ENCODE measurements at regions not wholly inside any gene's neighbourhood (a gene's known extent, or its start where the extent isn't known, plus 50 kb on each side); places are given as distances from the start of the nearest gene placed in this dataset.

GRCh38 chr18:60593249-60593648 is 220.7 kb upstream of the MC4R start:
- no peak overlapping the region for H4K5ac ChIP-seq (ENCODE audit: insufficient read length, low read depth, low read length)
- no peak overlapping the region for H4K8ac ChIP-seq (ENCODE audit: extremely low read depth, insufficient read depth, low read length)
- WGBS, 2 experiments (ENCODE audit: extremely low coverage in 1 of 2, insufficient coverage in 1 of 2, insufficient read length in 1 of 2, insufficient replicate concordance in 2 of 2, low coverage in 1 of 2, low lambda C conversion rate in 2 of 2, missing lambda C conversion rate in 1 of 2), result 91% methylated on average over 5 of the region's 5 CpGs; no CpG with 5 or more reads in 1 of the 2 experiments
- H3K4ac ChIP-seq (replicated peaks; ENCODE audit: insufficient read length, low read depth, low read length), result no peak overlapping the region
- no peaks in the 10 kb centered on the region for H4K20me1 ChIP-seq (replicated peaks in 1 of 2; ENCODE audit: control insufficient read depth in 1 of 2, insufficient read depth in 2 of 2, low read length in 2 of 2)
- H2BK12ac ChIP-seq (ENCODE audit: low read depth, low read length), result no peak overlapping the region
- H2AFZ ChIP-seq (ENCODE audit: low read length), result no peak overlapping the region
- no peak overlapping the region for H3K9ac ChIP-seq (replicated peaks in 1 of 4; ENCODE audit: extremely low read depth in 1 of 4, low read depth in 3 of 4, low read length in 3 of 4)
- H2BK5ac ChIP-seq (ENCODE audit: low read depth, low read length), result no peak overlapping the region
- no peaks in the 10 kb centered on the region for H3K79me2 ChIP-seq (ENCODE audit: control insufficient read depth in 1 of 2, insufficient read depth in 2 of 2, low read length in 2 of 2)
- CTCF ChIA-PET (ENCODE audit: partially characterized antibody), result interaction anchor here (1.4 kb wide), 1 partner anchor 33 kb away, joined by 3 read pairs; no protein-coding TSS in a partner anchor
- no peak overlapping the region for H3K4me3 ChIP-seq (ENCODE audit: extremely low read depth in 1 of 4, insufficient read depth in 2 of 4, low read depth in 3 of 4, low read length in 4 of 4)
- no peak overlapping the region for H2BK120ac ChIP-seq (replicated peaks; ENCODE audit: low read depth, low read length)
- no peak overlapping the region for H4K91ac ChIP-seq (replicated peaks; ENCODE audit: insufficient read length, low read length)
- POLR2A ChIA-PET (ENCODE audit: partially characterized antibody), result no interaction called here
- H2AK5ac ChIP-seq (ENCODE audit: low read depth, low read length), result no peak overlapping the region
- H3K23ac ChIP-seq (ENCODE audit: insufficient read length), result no peak overlapping the region
- H3K27me3 ChIP-seq (replicated peaks in 1 of 4; ENCODE audit: control insufficient read depth in 3 of 4, extremely low read depth in 1 of 4, insufficient read depth in 3 of 4, low read length in 3 of 4), result no peaks in the 10 kb centered on the region
- no peak overlapping the region for H2BK15ac ChIP-seq (ENCODE audit: low read length)
- no peaks in the 10 kb centered on the region for H3K23me2 ChIP-seq (ENCODE audit: low read depth, low read length)
- no peaks in the 10 kb centered on the region for H3K4me1 ChIP-seq (replicated peaks in 1 of 4; ENCODE audit: control insufficient read depth in 3 of 4, insufficient read depth in 4 of 4, low read length in 3 of 4)
- H3K18ac ChIP-seq (ENCODE audit: extremely low read depth, low read length), result no peak overlapping the region
- DNase-seq (ENCODE audit: low read depth in 1 of 2, low spot score in 2 of 2) (no peak), FAIRE-seq (no peak)
- no peaks in the 10 kb centered on the region for H3K9me3 ChIP-seq (ENCODE audit: insufficient read depth in 2 of 2, low read depth in 1 of 2, low read length in 1 of 2)
- no peaks in the 10 kb centered on the region for H3K36me3 ChIP-seq (ENCODE audit: control insufficient read depth in 2 of 4, insufficient read depth in 4 of 4, low read length in 3 of 4)
- no peaks in the 10 kb centered on the region for H3K79me1 ChIP-seq (ENCODE audit: low read depth, low read length)
- H3K27ac ChIP-seq (ENCODE audit: low read depth, low read length), result no peak overlapping the region
- TF ChIP-seq SIRT6 (IDR thresholded peaks at IDR 0.05; ENCODE audit: low read length), result no peak
- no peak for TF ChIP-seq SAP30 (IDR thresholded peaks at IDR 0.05; ENCODE audit: insufficient read depth, insufficient replicate concordance, low read length)
- no peak for TF ChIP-seq JUN (IDR thresholded peaks at IDR 0.05; ENCODE audit: low read depth, low read length)
- TF ChIP-seq GTF2F1 (IDR thresholded peaks at IDR 0.05; ENCODE audit: borderline replicate concordance, low read depth, low read length), result no peak
- no peak for TF ChIP-seq PHF8 (conservative IDR thresholded peaks at IDR 0.05; ENCODE audit: low read depth, low read length)
- no peak for TF ChIP-seq FOSL1 (IDR thresholded peaks at IDR 0.05; ENCODE audit: insufficient read depth, low read depth, low read length)
- no peak for TF ChIP-seq TBP (IDR thresholded peaks at IDR 0.05; ENCODE audit: low read depth, low read length)
- no peak for TF ChIP-seq HDAC6 (IDR thresholded peaks at IDR 0.05; ENCODE audit: low read depth, low read length)
- no peak for TF ChIP-seq HDAC2 (IDR thresholded peaks at IDR 0.05; ENCODE audit: borderline replicate concordance in 1 of 2, low read depth in 2 of 2, low read length in 2 of 2)
- no peak for TF ChIP-seq CHD1 (IDR thresholded peaks at IDR 0.05; ENCODE audit: low read depth, low read length)
- no peak for TF ChIP-seq RBBP5 (IDR thresholded peaks at IDR 0.05; ENCODE audit: borderline replicate concordance, low read depth, low read length)
- no peak overlapping the region for H2BK20ac ChIP-seq (ENCODE audit: low read length)
- H3K56ac ChIP-seq (replicated peaks; ENCODE audit: insufficient read length, low read depth, low read length), result no peak overlapping the region
- H3K14ac ChIP-seq (ENCODE audit: insufficient read length), result no peak overlapping the region
- no peak overlapping the region for H3K4me2 ChIP-seq (ENCODE audit: insufficient read depth in 1 of 2, low read depth in 2 of 2, low read length in 2 of 2)

All from H1 (cell line).